NCI-H446 treated with DMSO at 0.1 percent for 48 hours (cell line): ENCODE measurements at regions not wholly inside any gene's neighbourhood (a gene's known extent, or its start where the extent isn't known, plus 50 kb on each side); places are given as distances from the start of the nearest gene placed in this dataset.
A peak's percentile ranks its signal among the peaks of the same experiment; 100 is the strongest.
"Not testable (repeated sequence)": the region's sequence is repeated elsewhere in the genome, so short reads cannot be mapped to it uniquely, and the experiment has no call there.

Experiments
- DNase-seq: peaks from one replicate; lab custom pipeline; 2025; lab: John Stamatoyannopoulos, UW

GRCh38 chr3:74281705-74282104, 332.8 kb downstream of the CNTN3 start:
- no peak for DNase-seq

- no peak for DNase-seq
Observed at GRCh38 chr3:74273555-74274402, 340.7 kb downstream of the CNTN3 start.

GRCh38 chr3:74273091-74273490, 341.4 kb downstream of the CNTN3 start:
- no peak for DNase-seq

- no peak for DNase-seq
Observed at GRCh38 chr3:74271541-74271940, 342.9 kb downstream of the CNTN3 start.

GRCh38 chr3:74269689-74270088, 344.8 kb downstream of the CNTN3 start:
- DNase-seq: no peak

- no peak for DNase-seq
Observed at GRCh38 chr3:74268753-74269152, 345.7 kb downstream of the CNTN3 start.

- no peak for DNase-seq
Observed at GRCh38 chr3:74267588-74268184, 346.8 kb downstream of the CNTN3 start.

- DNase-seq: no peak
Observed at GRCh38 chr3:74267131-74267530, 347.3 kb downstream of the CNTN3 start.

GRCh38 chr3:74265069-74265468, 349.4 kb downstream of the CNTN3 start:
- no peak for DNase-seq

GRCh38 chr3:74263031-74263430, 351.4 kb downstream of the CNTN3 start:
- DNase-seq: no peak

- DNase-seq: no peak
Observed at GRCh38 chr3:74233091-74233490, 381.4 kb downstream of the CNTN3 start.

- DNase-seq: no peak
Observed at GRCh38 chr3:74217467-74217866, 397.0 kb downstream of the CNTN3 start.

- no peak for DNase-seq
Observed at GRCh38 chr3:74214286-74214685, 400.2 kb downstream of the CNTN3 start.

- no peak for DNase-seq
Observed at GRCh38 chr3:74210739-74211138, 403.7 kb downstream of the CNTN3 start.

GRCh38 chr3:74200952-74201351, 413.5 kb downstream of the CNTN3 start:
- DNase-seq: no peak

- DNase-seq: not testable (repeated sequence)
Observed at GRCh38 chr3:74178664-74179063, 435.8 kb downstream of the CNTN3 start.

GRCh38 chr3:74173090-74173489, 441.4 kb downstream of the CNTN3 start:
- DNase-seq: no peak

- peak; percentile 15 for DNase-seq
Observed at GRCh38 chr3:74167926-74168325, 446.5 kb downstream of the CNTN3 start.

- DNase-seq: no peak
Observed at GRCh38 chr3:74165211-74165610, 449.2 kb downstream of the CNTN3 start.

- no peak for DNase-seq
Observed at GRCh38 chr3:74149466-74149865, 465.0 kb downstream of the CNTN3 start.

- no peak for DNase-seq
Observed at GRCh38 chr3:74145277-74145676, 469.2 kb downstream of the CNTN3 start.

GRCh38 chr3:74139648-74140047, 474.8 kb downstream of the CNTN3 start:
- DNase-seq: no peak

- no peak for DNase-seq
Observed at GRCh38 chr3:74137790-74138189, 476.7 kb downstream of the CNTN3 start.

- DNase-seq: no peak
Observed at GRCh38 chr3:74135808-74136207, 478.7 kb downstream of the CNTN3 start.
